ENCODE measurements at regions not wholly inside any gene's neighbourhood (a gene's known extent, or its start where the extent isn't known, plus 50 kb on each side); places are given as distances from the start of the nearest gene placed in this dataset.
A peak's percentile ranks its signal among the peaks of the same experiment; 100 is the strongest.

DNA sequence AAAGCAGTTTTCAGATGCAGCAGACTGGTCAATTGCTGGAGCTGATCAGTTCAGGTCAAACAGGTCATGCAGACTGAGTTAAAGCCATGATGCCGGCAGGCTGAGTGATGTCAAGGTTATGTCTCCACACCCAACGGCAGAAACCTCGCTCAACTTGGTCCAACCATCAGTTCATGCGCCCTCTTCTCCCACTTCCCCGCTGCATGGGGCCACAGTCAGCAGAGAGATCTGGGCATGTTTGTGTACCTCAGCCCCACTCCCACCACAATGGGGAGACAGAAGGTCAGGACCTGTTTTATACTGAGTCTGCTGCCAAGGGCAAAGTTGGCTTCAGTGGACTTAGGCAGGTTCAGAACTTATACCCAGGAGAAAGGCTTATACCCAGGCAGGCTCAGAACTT is 118.7 kb downstream of the TRIM29 start:
- TF ChIP-seq, protein P1, sequence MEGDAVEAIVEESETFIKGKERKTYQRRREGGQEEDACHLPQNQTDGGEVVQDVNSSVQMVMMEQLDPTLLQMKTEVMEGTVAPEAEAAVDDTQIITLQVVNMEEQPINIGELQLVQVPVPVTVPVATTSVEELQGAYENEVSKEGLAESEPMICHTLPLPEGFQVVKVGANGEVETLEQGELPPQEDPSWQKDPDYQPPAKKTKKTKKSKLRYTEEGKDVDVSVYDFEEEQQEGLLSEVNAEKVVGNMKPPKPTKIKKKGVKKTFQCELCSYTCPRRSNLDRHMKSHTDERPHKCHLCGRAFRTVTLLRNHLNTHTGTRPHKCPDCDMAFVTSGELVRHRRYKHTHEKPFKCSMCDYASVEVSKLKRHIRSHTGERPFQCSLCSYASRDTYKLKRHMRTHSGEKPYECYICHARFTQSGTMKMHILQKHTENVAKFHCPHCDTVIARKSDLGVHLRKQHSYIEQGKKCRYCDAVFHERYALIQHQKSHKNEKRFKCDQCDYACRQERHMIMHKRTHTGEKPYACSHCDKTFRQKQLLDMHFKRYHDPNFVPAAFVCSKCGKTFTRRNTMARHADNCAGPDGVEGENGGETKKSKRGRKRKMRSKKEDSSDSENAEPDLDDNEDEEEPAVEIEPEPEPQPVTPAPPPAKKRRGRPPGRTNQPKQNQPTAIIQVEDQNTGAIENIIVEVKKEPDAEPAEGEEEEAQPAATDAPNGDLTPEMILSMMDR (IDR thresholded peaks at IDR 0.05; ENCODE audit: control extremely low read depth, extremely low read depth, low read depth, missing control alignments), result no peak
- POLR2A ChIA-PET, result no interaction called here
- no peak for DNase-seq (ENCODE audit: extremely low spot score)
- CTCF ChIA-PET, result interaction anchor here (1.3 kb wide), 1 partner anchor 18 kb away, joined by 3 read pairs; no protein-coding TSS in a partner anchor

DNA sequence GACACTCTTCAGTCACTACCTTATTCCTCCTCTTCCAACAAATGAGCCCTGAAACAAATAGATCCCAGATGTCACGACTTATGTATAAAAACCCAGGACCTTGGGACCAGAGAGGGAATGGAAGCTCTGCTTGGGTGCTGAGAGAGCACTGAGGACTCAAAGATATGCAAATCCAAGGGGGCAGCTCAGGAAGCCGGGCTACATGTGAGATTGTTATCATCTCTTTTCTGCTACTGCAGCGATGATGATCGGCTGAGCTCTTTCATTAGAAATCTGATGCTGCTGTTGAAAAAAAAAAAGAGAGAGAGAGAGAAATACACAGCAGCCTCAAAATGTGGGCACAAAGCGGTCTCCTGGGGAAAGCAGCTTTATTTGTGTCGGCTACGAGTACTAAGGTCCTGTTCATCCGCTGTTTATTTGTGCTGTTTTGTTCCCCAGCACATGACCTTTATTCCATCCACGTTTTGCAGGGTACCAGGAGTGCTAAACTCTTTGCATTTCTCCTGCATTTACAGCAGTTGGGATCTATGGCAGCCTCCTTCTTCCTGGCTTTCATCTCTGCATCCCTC is 120.2 kb downstream of the TRIM29 start:
- no peak for DNase-seq (ENCODE audit: extremely low spot score)
- POLR2A ChIA-PET, result no interaction called here
- TF ChIP-seq, protein P1 (IDR thresholded peaks at IDR 0.05; ENCODE audit: control extremely low read depth, extremely low read depth, low read depth, missing control alignments), result no peak
- CTCF ChIA-PET, result interaction anchor here (1.3 kb wide), 1 partner anchor 81 kb away, joined by 3 read pairs; no protein-coding TSS in a partner anchor

DNA sequence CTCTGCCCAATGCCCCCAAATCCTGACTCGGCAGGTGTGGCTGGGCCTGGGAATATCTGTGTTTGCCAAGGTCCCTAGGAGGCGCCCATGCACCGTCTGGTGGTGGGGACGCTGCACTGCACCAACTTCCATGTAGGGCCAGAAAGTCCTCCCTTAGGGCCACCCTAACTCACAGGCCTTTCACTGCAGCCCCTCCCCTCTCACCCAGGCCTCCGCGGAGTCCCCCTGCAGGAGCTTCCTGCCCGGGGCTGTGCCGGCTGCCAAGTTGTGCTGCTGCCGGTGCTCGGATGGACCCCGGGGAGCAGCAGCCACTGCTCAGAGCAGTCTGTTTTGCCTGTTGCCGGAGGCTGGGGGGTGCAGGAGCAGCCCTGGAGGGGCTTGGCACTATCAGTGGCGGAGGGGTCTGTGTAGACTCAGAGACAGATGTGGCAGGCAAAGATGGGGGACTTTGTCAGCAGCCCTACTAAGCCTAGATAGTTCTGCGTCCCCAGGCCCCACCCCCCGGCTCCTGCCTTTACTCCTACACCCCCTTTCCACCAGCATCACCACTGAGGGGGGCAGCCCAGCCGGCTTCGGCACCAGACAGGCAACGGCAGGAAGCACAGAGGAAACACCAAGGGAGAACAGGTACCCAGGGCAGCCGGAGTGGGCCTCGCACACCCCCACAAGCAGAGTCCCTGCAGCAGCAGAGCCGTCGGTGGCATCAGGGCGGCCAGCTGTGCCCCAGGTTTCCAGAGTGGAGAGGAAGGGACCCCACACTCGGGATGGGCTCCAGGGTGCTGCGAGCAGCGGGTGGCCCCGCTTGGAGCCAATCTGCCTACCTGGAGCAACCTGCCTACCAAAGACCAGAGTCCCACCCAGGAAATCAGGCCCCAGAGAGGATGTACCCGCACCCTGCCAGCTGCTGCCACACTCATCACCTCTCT is 124.3 kb downstream of the TRIM29 start:
- DNase-seq (ENCODE audit: extremely low spot score), result peak; percentile 67
- POLR2A ChIA-PET, result no interaction called here
- CTCF ChIA-PET, result interaction anchor here (1.6 kb wide), 1 partner anchor 232 kb away, joined by 3 read pairs; no protein-coding TSS in a partner anchor
- TF ChIP-seq, protein P1 (IDR thresholded peaks at IDR 0.05; ENCODE audit: control extremely low read depth, extremely low read depth, low read depth, missing control alignments), result peak; percentile 61

DNA sequence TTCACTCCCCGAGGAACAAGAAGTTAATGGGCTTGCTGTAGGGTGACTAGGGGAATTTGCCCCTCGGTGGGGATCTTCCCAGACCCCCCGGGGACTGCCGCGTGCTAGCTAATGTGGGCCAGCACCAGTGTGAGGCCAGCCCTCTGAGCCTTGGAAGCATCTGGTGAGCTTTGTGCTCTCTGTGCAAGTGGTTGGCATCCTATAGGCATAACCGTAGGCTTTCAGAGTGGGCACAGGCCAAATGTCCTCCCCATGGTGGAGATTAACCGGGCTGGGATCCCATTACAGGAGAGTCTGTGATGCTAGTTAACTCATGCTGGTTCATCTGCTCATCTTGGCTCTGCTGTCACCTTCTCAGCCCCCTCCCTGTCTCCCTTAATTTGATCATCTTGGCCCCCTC is 125.7 kb downstream of the TRIM29 start:
- DNase-seq (ENCODE audit: extremely low spot score), result no peak
- ChIA-PET CTCF (interaction anchor here (1.1 kb wide), 1 partner anchor 370 kb away, joined by 4 read pairs; no protein-coding TSS in a partner anchor), POLR2A (no interaction called here)
- TF ChIP-seq, protein P1 (IDR thresholded peaks at IDR 0.05; ENCODE audit: control extremely low read depth, extremely low read depth, low read depth, missing control alignments), result no peak

DNA sequence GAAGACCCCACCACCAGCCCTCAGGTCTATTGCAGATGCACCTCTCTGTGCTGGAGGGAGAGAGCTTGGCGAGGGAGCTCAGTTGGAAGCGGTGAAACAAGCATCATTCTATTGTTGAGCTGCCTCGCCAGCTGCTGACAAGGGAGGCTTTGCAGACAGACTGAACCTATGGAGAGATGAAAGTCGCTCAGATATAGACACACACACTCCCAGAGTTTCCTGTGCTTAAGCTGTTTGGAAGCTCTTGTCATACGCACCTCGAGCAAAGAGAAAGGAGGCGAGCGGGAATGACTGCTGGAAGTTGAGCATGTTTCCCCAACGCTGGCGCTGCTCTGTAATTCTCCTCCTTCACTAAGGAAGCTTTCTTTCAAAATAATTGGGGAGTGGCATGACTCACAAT is 126.1 kb downstream of the TRIM29 start:
- DNase-seq (ENCODE audit: extremely low spot score), result no peak
- TF ChIP-seq, protein P1 (IDR thresholded peaks at IDR 0.05; ENCODE audit: control extremely low read depth, extremely low read depth, low read depth, missing control alignments), result no peak
- POLR2A ChIA-PET, result no interaction called here
- CTCF ChIA-PET, result interaction anchor here (1.1 kb wide), 1 partner anchor 370 kb away, joined by 4 read pairs; no protein-coding TSS in a partner anchor

DNA sequence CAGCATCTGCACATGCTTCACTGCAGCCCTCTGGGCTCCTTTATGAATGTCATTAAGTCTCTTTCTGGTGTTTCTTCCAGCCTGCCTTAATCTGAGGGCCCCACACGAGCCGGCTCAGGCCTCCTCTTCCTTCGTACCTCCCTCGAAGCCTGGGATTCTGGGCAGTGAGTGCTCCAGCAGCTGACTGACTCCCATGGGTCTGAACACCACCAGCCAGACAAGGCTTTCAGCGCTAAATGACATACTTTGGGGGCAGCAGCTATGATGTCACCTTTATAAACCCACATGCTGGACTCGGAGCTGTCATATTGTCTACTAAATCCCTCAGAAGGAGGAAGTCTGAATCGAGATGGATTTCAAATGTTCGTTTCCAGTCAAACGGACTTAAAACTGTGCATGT is 127.1 kb downstream of the TRIM29 start:
- POLR2A ChIA-PET, result no interaction called here
- TF ChIP-seq, protein P1 (IDR thresholded peaks at IDR 0.05; ENCODE audit: control extremely low read depth, extremely low read depth, low read depth, missing control alignments), result no peak

More for the DNA sequence above, 127.1 kb downstream of the TRIM29 start:
- DNase-seq (ENCODE audit: extremely low spot score), result no peak
- CTCF ChIA-PET, result no interaction called here
